ENCODE measurements at regions not wholly inside any gene's neighbourhood (a gene's known extent, or its start where the extent isn't known, plus 50 kb on each side); places are given as distances from the start of the nearest gene placed in this dataset.
A peak's percentile ranks its signal among the peaks of the same experiment; 100 is the strongest.

- DNase-seq, result no peak
Observed at GRCh38 chr11:79852176-79852575, 411.3 kb upstream of the TENM4 start.

- DNase-seq, result no peak
Observed at GRCh38 chr11:79845002-79845709, 404.3 kb upstream of the TENM4 start.

GRCh38 chr11:79834015-79834414 lies 393.2 kb upstream of the TENM4 start:
- DNase-seq, result peak; percentile 8

- DNase-seq, result no peak
Observed at GRCh38 chr11:79830446-79830845, 389.6 kb upstream of the TENM4 start.

- no peak for DNase-seq
Observed at GRCh38 chr11:79829891-79830290, 389.1 kb upstream of the TENM4 start.

- DNase-seq, result no peak
Observed at GRCh38 chr11:79822766-79823165, 381.9 kb upstream of the TENM4 start.

GRCh38 chr11:79813551-79813950 lies 372.7 kb upstream of the TENM4 start:
- no peak for DNase-seq

- DNase-seq, result no peak
Observed at GRCh38 chr11:79809487-79809886, 368.7 kb upstream of the TENM4 start.

GRCh38 chr11:79807506-79807905 lies 366.7 kb upstream of the TENM4 start:
- DNase-seq, result no peak

GRCh38 chr11:79796704-79797103 lies 355.9 kb upstream of the TENM4 start:
- DNase-seq, result no peak

GRCh38 chr11:79794484-79795393 lies 353.9 kb upstream of the TENM4 start:
- peak; percentile 13 for DNase-seq

- no peak for DNase-seq
Observed at GRCh38 chr11:79794057-79794456, 353.2 kb upstream of the TENM4 start.

- DNase-seq, result no peak
Observed at GRCh38 chr11:79786961-79787360, 346.1 kb upstream of the TENM4 start.

GRCh38 chr11:79783833-79784232 lies 343.0 kb upstream of the TENM4 start:
- no peak for DNase-seq

- no peak for DNase-seq
Observed at GRCh38 chr11:79768343-79768742, 327.5 kb upstream of the TENM4 start.

GRCh38 chr11:79762279-79762921 lies 321.6 kb upstream of the TENM4 start:
- DNase-seq, result peak; percentile 37

- no peak for DNase-seq
Observed at GRCh38 chr11:79758325-79758724, 317.5 kb upstream of the TENM4 start.

- DNase-seq, result no peak
Observed at GRCh38 chr11:79747406-79747805, 306.6 kb upstream of the TENM4 start.

GRCh38 chr11:79744941-79745340 lies 304.1 kb upstream of the TENM4 start:
- DNase-seq, result no peak

- DNase-seq, result no peak
Observed at GRCh38 chr11:79742176-79742575, 301.3 kb upstream of the TENM4 start.

- DNase-seq, result no peak
Observed at GRCh38 chr11:79739591-79739990, 298.8 kb upstream of the TENM4 start.

- no peak for DNase-seq
Observed at GRCh38 chr11:79727221-79727620, 286.4 kb upstream of the TENM4 start.

GRCh38 chr11:79720115-79720514 lies 279.3 kb upstream of the TENM4 start:
- no peak for DNase-seq

Measured in tongue (tissue), 1 donor.